ENCODE measurements at regions not wholly inside any gene's neighbourhood (a gene's known extent, or its start where the extent isn't known, plus 50 kb on each side); places are given as distances from the start of the nearest gene placed in this dataset.
"Not testable (repeated sequence)": the region's sequence is repeated elsewhere in the genome, so short reads cannot be mapped to it uniquely, and the experiment has no call there.

- H2AK5ac ChIP-seq (ENCODE audit: low read length); H2BK120ac ChIP-seq (ENCODE audit: low read depth, low read length); H3K23ac ChIP-seq (ENCODE audit: low read length); H4K5ac ChIP-seq (ENCODE audit: low read length); H3K79me1 ChIP-seq (ENCODE audit: low read length); H3K4me3 ChIP-seq (ENCODE audit: low read length); H3K4ac ChIP-seq (ENCODE audit: low read depth, low read length); H3K36me3 ChIP-seq (ENCODE audit: control insufficient read depth, insufficient read depth, low read length); H3K27me3 ChIP-seq (ENCODE audit: insufficient read depth, low read length, poor library complexity); H3K4me2 ChIP-seq (ENCODE audit: low read length); H4K8ac ChIP-seq (ENCODE audit: low read depth, low read length); H3K18ac ChIP-seq (ENCODE audit: low read length); H3K9ac ChIP-seq (ENCODE audit: low read length); H3K56ac ChIP-seq (ENCODE audit: low read length); H3K4me1 ChIP-seq (ENCODE audit: control insufficient read depth, low read depth, low read length); H2BK15ac ChIP-seq (replicated peaks; ENCODE audit: low read depth); H2BK5ac ChIP-seq (ENCODE audit: low read length); H3K79me2 ChIP-seq (ENCODE audit: control insufficient read depth, insufficient read depth, low read length); DNase-seq; H3K27ac ChIP-seq (ENCODE audit: low read depth, low read length): not testable (repeated sequence)
- no CpG with 5 or more reads among the region's 21 CpGs for WGBS (ENCODE audit: extremely low coverage, insufficient coverage, low lambda C conversion rate)
Observed at GRCh38 chr4:64640402-64640801, 231.2 kb upstream of the TECRL start.

DNA sequence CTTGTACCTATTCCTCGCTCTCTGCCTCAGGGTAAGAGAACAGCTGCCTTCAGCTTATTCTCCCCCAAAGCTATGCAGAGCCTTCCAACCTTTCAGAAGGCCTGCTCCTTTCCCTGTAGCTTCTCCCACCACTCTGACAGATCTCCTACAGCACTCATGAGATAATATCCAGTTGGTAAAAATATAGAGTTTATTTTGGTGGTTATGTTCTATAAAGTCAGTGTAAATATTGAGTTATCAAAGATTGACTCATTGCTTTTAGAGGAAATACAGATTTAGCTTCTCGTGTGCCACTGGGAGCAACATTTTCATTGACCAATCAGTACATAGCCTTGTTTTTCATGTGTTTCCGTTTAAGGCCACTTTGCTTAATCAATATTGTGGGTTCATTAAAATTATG, 216.2 kb upstream of the TECRL start:
- Histone ChIP-seq H3K27me3 (ENCODE audit: insufficient read depth, low read length, poor library complexity) (no peaks in the 10 kb centered on the region), H3K23ac (ENCODE audit: low read length) (no peak overlapping the region), H3K4me2 (ENCODE audit: low read length) (no peak overlapping the region), H3K4me3 (ENCODE audit: low read length) (no peak overlapping the region), H3K4ac (ENCODE audit: low read depth, low read length) (no peak overlapping the region), H4K8ac (ENCODE audit: low read depth, low read length) (no peak overlapping the region), H2BK5ac (ENCODE audit: low read length) (no peak overlapping the region), H2BK15ac (replicated peaks; ENCODE audit: low read depth) (no peak overlapping the region), H2BK120ac (ENCODE audit: low read depth, low read length) (no peak overlapping the region), H4K5ac (ENCODE audit: low read length) (no peak overlapping the region), H3K18ac (ENCODE audit: low read length) (no peak overlapping the region), H3K9ac (ENCODE audit: low read length) (no peak overlapping the region), H3K79me1 (ENCODE audit: low read length) (no peaks in the 10 kb centered on the region), H3K27ac (ENCODE audit: low read depth, low read length) (no peak overlapping the region), H2AK5ac (ENCODE audit: low read length) (no peak overlapping the region), H3K4me1 (ENCODE audit: control insufficient read depth, low read depth, low read length) (no peaks in the 10 kb centered on the region), H3K56ac (ENCODE audit: low read length) (no peak overlapping the region), H3K79me2 (ENCODE audit: control insufficient read depth, insufficient read depth, low read length) (no peaks in the 10 kb centered on the region), H3K36me3 (ENCODE audit: control insufficient read depth, insufficient read depth, low read length) (no peaks in the 10 kb centered on the region)
- no peak for DNase-seq
- WGBS (ENCODE audit: extremely low coverage, insufficient coverage, low lambda C conversion rate), result no CpG with 5 or more reads among the region's 3 CpGs

- H2BK120ac ChIP-seq (ENCODE audit: low read depth, low read length), result no peak overlapping the region
- H2AK5ac ChIP-seq (ENCODE audit: low read length), result no peak overlapping the region
- H3K79me2 ChIP-seq (ENCODE audit: control insufficient read depth, insufficient read depth, low read length), result no peaks in the 10 kb centered on the region
- no peak overlapping the region for H3K4me2 ChIP-seq (ENCODE audit: low read length)
- no peak overlapping the region for H3K27ac ChIP-seq (ENCODE audit: low read depth, low read length)
- H3K4me3 ChIP-seq (ENCODE audit: low read length), result no peak overlapping the region
- DNase-seq, result peak; percentile 44
- H4K5ac ChIP-seq (ENCODE audit: low read length), result no peak overlapping the region
- H3K18ac ChIP-seq (ENCODE audit: low read length), result no peak overlapping the region
- no peak overlapping the region for H2BK5ac ChIP-seq (ENCODE audit: low read length)
- no peaks in the 10 kb centered on the region for H3K79me1 ChIP-seq (ENCODE audit: low read length)
- no peaks in the 10 kb centered on the region for H3K4me1 ChIP-seq (ENCODE audit: control insufficient read depth, low read depth, low read length)
- WGBS (ENCODE audit: extremely low coverage, insufficient coverage, low lambda C conversion rate), result no CpG with 5 or more reads among the region's 3 CpGs
- H3K23ac ChIP-seq (ENCODE audit: low read length), result no peak overlapping the region
- H3K27me3 ChIP-seq (ENCODE audit: insufficient read depth, low read length, poor library complexity), result no peaks in the 10 kb centered on the region
- no peak overlapping the region for H3K9ac ChIP-seq (ENCODE audit: low read length)
- H3K36me3 ChIP-seq (ENCODE audit: control insufficient read depth, insufficient read depth, low read length), result no peaks in the 10 kb centered on the region
- no peak overlapping the region for H2BK15ac ChIP-seq (replicated peaks; ENCODE audit: low read depth)
- H3K56ac ChIP-seq (ENCODE audit: low read length), result no peak overlapping the region
- no peak overlapping the region for H3K4ac ChIP-seq (ENCODE audit: low read depth, low read length)
- H4K8ac ChIP-seq (ENCODE audit: low read depth, low read length), result no peak overlapping the region
Observed at GRCh38 chr4:64617800-64618199, 208.6 kb upstream of the TECRL start.

- H2AK5ac ChIP-seq (ENCODE audit: low read length), result no peak overlapping the region
- H3K4me3 ChIP-seq (ENCODE audit: low read length), result no peak overlapping the region
- H3K18ac ChIP-seq (ENCODE audit: low read length), result no peak overlapping the region
- H3K23ac ChIP-seq (ENCODE audit: low read length), result no peak overlapping the region
- no CpG with 5 or more reads among the region's 4 CpGs for WGBS (ENCODE audit: extremely low coverage, insufficient coverage, low lambda C conversion rate)
- H3K4me1 ChIP-seq (ENCODE audit: control insufficient read depth, low read depth, low read length), result no peaks in the 10 kb centered on the region
- no peak overlapping the region for H3K4ac ChIP-seq (ENCODE audit: low read depth, low read length)
- H3K56ac ChIP-seq (ENCODE audit: low read length), result no peak overlapping the region
- H2BK5ac ChIP-seq (ENCODE audit: low read length), result no peak overlapping the region
- H3K36me3 ChIP-seq (ENCODE audit: control insufficient read depth, insufficient read depth, low read length), result no peaks in the 10 kb centered on the region
- H3K4me2 ChIP-seq (ENCODE audit: low read length), result no peak overlapping the region
- H4K5ac ChIP-seq (ENCODE audit: low read length), result no peak overlapping the region
- H3K79me2 ChIP-seq (ENCODE audit: control insufficient read depth, insufficient read depth, low read length), result no peaks in the 10 kb centered on the region
- no peak overlapping the region for H3K27ac ChIP-seq (ENCODE audit: low read depth, low read length)
- H3K27me3 ChIP-seq (ENCODE audit: insufficient read depth, low read length, poor library complexity), result no peaks in the 10 kb centered on the region
- H4K8ac ChIP-seq (ENCODE audit: low read depth, low read length), result no peak overlapping the region
- DNase-seq, result no peak
- H2BK120ac ChIP-seq (ENCODE audit: low read depth, low read length), result no peak overlapping the region
- H2BK15ac ChIP-seq (replicated peaks; ENCODE audit: low read depth), result no peak overlapping the region
- H3K9ac ChIP-seq (ENCODE audit: low read length), result no peak overlapping the region
- H3K79me1 ChIP-seq (ENCODE audit: low read length), result no peaks in the 10 kb centered on the region
Observed at GRCh38 chr4:64614276-64614675, 205.0 kb upstream of the TECRL start.

GRCh38 chr4:64613046-64613445, 203.8 kb upstream of the TECRL start:
- no peak overlapping the region for H3K4ac ChIP-seq (ENCODE audit: low read depth, low read length)
- H3K18ac ChIP-seq (ENCODE audit: low read length), result no peak overlapping the region
- no peaks in the 10 kb centered on the region for H3K27me3 ChIP-seq (ENCODE audit: insufficient read depth, low read length, poor library complexity)
- H3K79me2 ChIP-seq (ENCODE audit: control insufficient read depth, insufficient read depth, low read length), result no peaks in the 10 kb centered on the region
- H3K56ac ChIP-seq (ENCODE audit: low read length), result no peak overlapping the region
- no peak overlapping the region for H3K9ac ChIP-seq (ENCODE audit: low read length)
- no peak overlapping the region for H3K4me2 ChIP-seq (ENCODE audit: low read length)
- H2BK120ac ChIP-seq (ENCODE audit: low read depth, low read length), result no peak overlapping the region
- no peaks in the 10 kb centered on the region for H3K79me1 ChIP-seq (ENCODE audit: low read length)
- H4K8ac ChIP-seq (ENCODE audit: low read depth, low read length), result no peak overlapping the region
- WGBS (ENCODE audit: extremely low coverage, insufficient coverage, low lambda C conversion rate), result no CpG with 5 or more reads among the region's 2 CpGs
- no peak overlapping the region for H2BK15ac ChIP-seq (replicated peaks; ENCODE audit: low read depth)
- no peaks in the 10 kb centered on the region for H3K4me1 ChIP-seq (ENCODE audit: control insufficient read depth, low read depth, low read length)
- no peak for DNase-seq
- no peak overlapping the region for H2BK5ac ChIP-seq (ENCODE audit: low read length)
- no peak overlapping the region for H3K27ac ChIP-seq (ENCODE audit: low read depth, low read length)
- H2AK5ac ChIP-seq (ENCODE audit: low read length), result no peak overlapping the region
- no peak overlapping the region for H3K23ac ChIP-seq (ENCODE audit: low read length)
- no peak overlapping the region for H4K5ac ChIP-seq (ENCODE audit: low read length)
- H3K36me3 ChIP-seq (ENCODE audit: control insufficient read depth, insufficient read depth, low read length), result no peaks in the 10 kb centered on the region
- H3K4me3 ChIP-seq (ENCODE audit: low read length), result no peak overlapping the region

GRCh38 chr4:64598066-64598465, 188.8 kb upstream of the TECRL start:
- Histone ChIP-seq H2BK15ac (replicated peaks; ENCODE audit: low read depth) (no peak overlapping the region), H3K23ac (ENCODE audit: low read length) (no peak overlapping the region), H3K79me2 (ENCODE audit: control insufficient read depth, insufficient read depth, low read length) (no peaks in the 10 kb centered on the region), H3K56ac (ENCODE audit: low read length) (no peak overlapping the region), H3K27me3 (ENCODE audit: insufficient read depth, low read length, poor library complexity) (no peaks in the 10 kb centered on the region), H4K8ac (ENCODE audit: low read depth, low read length) (no peak overlapping the region), H3K79me1 (ENCODE audit: low read length) (no peaks in the 10 kb centered on the region), H2BK5ac (ENCODE audit: low read length) (no peak overlapping the region), H4K5ac (ENCODE audit: low read length) (no peak overlapping the region), H3K27ac (ENCODE audit: low read depth, low read length) (no peak overlapping the region), H3K4ac (ENCODE audit: low read depth, low read length) (no peak overlapping the region), H3K18ac (ENCODE audit: low read length) (no peak overlapping the region), H3K9ac (ENCODE audit: low read length) (no peak overlapping the region), H3K36me3 (ENCODE audit: control insufficient read depth, insufficient read depth, low read length) (no peaks in the 10 kb centered on the region), H3K4me3 (ENCODE audit: low read length) (no peak overlapping the region), H2AK5ac (ENCODE audit: low read length) (no peak overlapping the region), H3K4me1 (ENCODE audit: control insufficient read depth, low read depth, low read length) (no peaks in the 10 kb centered on the region), H2BK120ac (ENCODE audit: low read depth, low read length) (no peak overlapping the region), H3K4me2 (ENCODE audit: low read length) (no peak overlapping the region)
- no CpG with 5 or more reads among the region's 1 CpG for WGBS (ENCODE audit: extremely low coverage, insufficient coverage, low lambda C conversion rate)
- no peak for DNase-seq
